B cell (primary cell): ENCODE measurements at regions not wholly inside any gene's neighbourhood (a gene's known extent, or its start where the extent isn't known, plus 50 kb on each side); places are given as distances from the start of the nearest gene placed in this dataset.
"Not testable (repeated sequence)": the region's sequence is repeated elsewhere in the genome, so short reads cannot be mapped to it uniquely, and the experiment has no call there.

Source experiments
- ATAC-seq: fragments of 200-7000 bp; cut with Tn5 transposase; one replicate; pipeline ENCODE4 v1.10.0; 2021; ENCODE audit warnings: low read depth, mild to moderate bottlenecking, moderate number of reproducible peaks, moderate library complexity
- CTCF ChIA-PET: fragments of 350-600 bp; sonication (Branson Sonifier 250); formaldehyde crosslinking; loops from one replicate; lab custom pipeline; 2021; ENCODE audit warnings: antibody characterized with exemption, inconsistent platforms; lab: Charles Lee
- POLR2A ChIA-PET: fragments of 350-600 bp; sonication (Branson Sonifier 250); formaldehyde crosslinking; loops from one replicate; lab custom pipeline; 2021; ENCODE audit warnings: antibody characterized with exemption; lab: Charles Lee
- DNase-seq: peaks from one replicate; pipeline ENCODE4 v3.0.0; 2013
- H2AFZ ChIP-seq: 2 replicates; pipeline ENCODE4 v1.6.1; 2012; ENCODE audit warnings: mild to moderate bottlenecking, low read depth, low read length; ENCODE audit not compliant: insufficient read depth, poor library complexity, severe bottlenecking
- H3K27ac ChIP-seq, 2 donors: 1 replicate in 1 of 2; 2 replicates in 1 of 2; pipeline ENCODE4 v1.5.1; 2012 to 2013; ENCODE audit warnings: low read length in 2 of 2, mild to moderate bottlenecking in 2 of 2, moderate library complexity in 1 of 2
- H3K27me3 ChIP-seq, 4 experiments: fragments of 200-600 bp in 1 of 4; sonication (generic) in 1 of 4; replicated peaks in 1 of 4; 1 replicate in 2 of 4; 2 replicates in 2 of 4; pipeline versions ENCODE4 v1.6.1 to v1.7.0; 2013 to 2016; ENCODE audit warnings: low read length in 3 of 4, mild to moderate bottlenecking in 2 of 4, mixed read lengths in 1 of 4, moderate library complexity in 1 of 4; ENCODE audit not compliant: insufficient read depth in 4 of 4, control insufficient read depth in 3 of 4; ENCODE audit errors: control extremely low read depth in 1 of 4
- H3K36me3 ChIP-seq, 2 experiments: replicated peaks in 1 of 2; 1 replicate in 1 of 2; 2 replicates in 1 of 2; pipeline versions ENCODE4 v1.6.1 to v1.7.1; 2013; ENCODE audit warnings: low read length in 1 of 2; ENCODE audit not compliant: insufficient read depth in 2 of 2, control insufficient read depth in 1 of 2; ENCODE audit errors: control extremely low read depth in 1 of 2, extremely low read depth in 1 of 2
- H3K4me1 ChIP-seq, 2 donors: fragments of 200-600 bp in 1 of 2; sonication (generic) in 1 of 2; 1 replicate in 1 of 2; 2 replicates in 1 of 2; pipeline versions ENCODE4 v1.5.1 to v1.6.1; 2013 to 2017; ENCODE audit warnings: low read length in 2 of 2; ENCODE audit not compliant: control insufficient read depth in 2 of 2, insufficient read depth in 2 of 2
- H3K4me2 ChIP-seq: replicated peaks from 2 replicates; pipeline ENCODE3; 2012; ENCODE audit warnings: mild to moderate bottlenecking, low read depth, low read length; ENCODE audit not compliant: poor library complexity, severe bottlenecking
- H3K4me3 ChIP-seq, 5 experiments: fragments of 200-600 bp in 1 of 5; sonication (generic) in 1 of 5; 1 replicate in 3 of 5; 2 replicates in 2 of 5; pipeline versions ENCODE4 v1.5.1 to v1.7.0; 2011 to 2016; ENCODE audit warnings: low read length in 4 of 5, mild to moderate bottlenecking in 4 of 5, low read depth in 2 of 5, control low read depth in 1 of 5, moderate library complexity in 1 of 5; ENCODE audit not compliant: insufficient read depth in 1 of 5; ENCODE audit errors: control extremely low read depth in 1 of 5, extremely low read depth in 1 of 5
- H3K79me2 ChIP-seq: fragments of 200-600 bp; sonication (generic); one replicate; pipeline ENCODE4 v1.6.0; 2016; ENCODE audit warnings: low read length; ENCODE audit not compliant: control insufficient read depth, insufficient read depth
- H3K9ac ChIP-seq: fragments of 200-600 bp; sonication (generic); 2 replicates; pipeline ENCODE4 v1.6.1; 2017; ENCODE audit warnings: mild to moderate bottlenecking, low read length, moderate library complexity
- H3K9me3 ChIP-seq, 3 donors: one replicate each; pipeline versions ENCODE4 v1.6.1 to v1.7.1; 2013; ENCODE audit warnings: low read length in 2 of 3; ENCODE audit not compliant: control insufficient read depth in 2 of 3, insufficient read depth in 1 of 3; ENCODE audit errors: control extremely low read depth in 1 of 3
- H4K20me1 ChIP-seq: 2 replicates; pipeline ENCODE4 v1.6.0; 2012; ENCODE audit warnings: mild to moderate bottlenecking, low read length; ENCODE audit not compliant: insufficient read depth, control insufficient read depth, poor library complexity, severe bottlenecking
- H3K27ac Mint-ChIP-seq: one replicate; pipeline ENCODE4 v1.8.0; 2021; ENCODE audit warnings: mixed read lengths
- H3K27me3 Mint-ChIP-seq: one replicate; pipeline ENCODE4 v1.8.0; 2021; ENCODE audit warnings: mixed read lengths
- H3K4me1 Mint-ChIP-seq: one replicate; pipeline ENCODE4 v1.8.0; 2021; ENCODE audit warnings: mixed read lengths
- H3K4me3 Mint-ChIP-seq: one replicate; pipeline ENCODE4 v1.8.0; 2021; ENCODE audit warnings: mixed read lengths
- H3K9me3 Mint-ChIP-seq: one replicate; pipeline ENCODE4 v1.8.0; 2022; ENCODE audit warnings: mixed read lengths; ENCODE audit not compliant: insufficient read depth
- CTCF ChIP-seq: fragments of 200-600 bp; IDR thresholded peaks from one replicate; pipeline ENCODE4 v1.8.0; 2022; ENCODE audit warnings: antibody characterized with exemption, mild to moderate bottlenecking
- EZH2 ChIP-seq: IDR thresholded peaks from 2 replicates; pipeline ENCODE4 v1.6.1; 2012; ENCODE audit warnings: borderline replicate concordance, low read depth, mild to moderate bottlenecking, moderate library complexity, low read length; ENCODE audit not compliant: insufficient read depth, poor library complexity, severe bottlenecking
- WGBS: methylation state at CpG from one replicate; pipeline ENCODE4 v1.1.5; 2013; ENCODE audit warnings: missing lambda C conversion rate; ENCODE audit not compliant: insufficient coverage; 5-methylcytosine and 5-hydroxymethylcytosine counted together
- intact Hi-C: fragments of 100-400 bp; cut with micrococcal nuclease; formaldehyde crosslinking; loops from one replicate; pipeline ENCODE4 v1.10.0; 2022

GRCh38 chr3:106309274-106309673 is 440.5 kb upstream of the CBLB start:
- Histone ChIP-seq H3K79me2 (no peaks in the 10 kb centered on the region), H3K4me3 (no peak overlapping the region), H3K4me1 (no peaks in the 10 kb centered on the region), H3K36me3 (no peaks in the 10 kb centered on the region), H3K27ac (no peak overlapping the region), H4K20me1 (no peaks in the 10 kb centered on the region), H2AFZ (no peak overlapping the region), H3K9ac (no peak overlapping the region), H3K4me2 (no peak overlapping the region), H3K9me3 (no peaks in the 10 kb centered on the region), H3K27me3 (no peaks in the 10 kb centered on the region)
- ChIA-PET POLR2A (no interaction called here), CTCF (no interaction called here)
- no peak overlapping the region for H3K27ac Mint-ChIP-seq
- no CpG with 5 or more reads among the region's 1 CpG for WGBS
- TF ChIP-seq CTCF (no peak), EZH2 (no peak)
- no peaks in the 10 kb centered on the region for H3K4me1 Mint-ChIP-seq
- H3K27me3 Mint-ChIP-seq, result no peaks in the 10 kb centered on the region
- intact Hi-C loops, result loop anchor here (10.0 kb wide), 1 partner anchor 166 kb away; no protein-coding TSS in a partner anchor
- peaks cover 3% of the 10 kb centered on the region for H3K9me3 Mint-ChIP-seq
- H3K4me3 Mint-ChIP-seq, result no peak overlapping the region
- ATAC-seq (no peak), DNase-seq (no peak)

- H3K4me1 ChIP-seq, H3K9ac ChIP-seq, H3K9me3 ChIP-seq, H3K27ac Mint-ChIP-seq, H3K9me3 Mint-ChIP-seq, H3K27ac ChIP-seq, H3K4me3 Mint-ChIP-seq, POLR2A ChIA-PET, DNase-seq, H3K4me3 ChIP-seq, H3K4me2 ChIP-seq, H3K4me1 Mint-ChIP-seq, H3K27me3 Mint-ChIP-seq, H3K36me3 ChIP-seq, H3K79me2 ChIP-seq, H3K27me3 ChIP-seq, CTCF ChIA-PET, ATAC-seq, H4K20me1 ChIP-seq, H2AFZ ChIP-seq: not testable (repeated sequence)
- WGBS, result no CpG with 5 or more reads among the region's 4 CpGs
- intact Hi-C loops, result loop anchor here (10.0 kb wide), 1 partner anchor 165 kb away; no protein-coding TSS in a partner anchor
Observed at GRCh38 chr3:106309798-106310197, 441.0 kb upstream of the CBLB start.
